Vagina (tissue), 2 donors: ENCODE measurements at regions not wholly inside any gene's neighbourhood (a gene's known extent, or its start where the extent isn't known, plus 50 kb on each side); places are given as distances from the start of the nearest gene placed in this dataset.

Experiments used
- CTCF ChIP-seq, 3 experiments: fragments of 450-650 bp in 2 of 3; fragments of 200-600 bp in 1 of 3; sonication (generic) in 1 of 3; IDR thresholded peaks; one replicate each; pipeline ENCODE4 v1.5.1; 2017 to 2019; ENCODE audit warnings: antibody characterized with exemption in 3 of 3, mild to moderate bottlenecking in 2 of 3, moderate library complexity in 2 of 3
- POLR2A ChIP-seq, 2 donors: fragments of 450-650 bp; IDR thresholded peaks; one replicate each; pipeline ENCODE4 v1.6.1; 2017; ENCODE audit warnings: antibody characterized with exemption in 2 of 2, mild to moderate bottlenecking in 2 of 2, moderate library complexity in 2 of 2
- POLR2AphosphoS5 ChIP-seq, 2 donors: sonication (generic); formaldehyde crosslinking; IDR thresholded peaks; one replicate each; pipeline ENCODE4 v1.9.0; 2017; ENCODE audit warnings: antibody characterized with exemption in 2 of 2, mild to moderate bottlenecking in 2 of 2, low read depth in 1 of 2; ENCODE audit not compliant: insufficient read depth in 1 of 2

- TF ChIP-seq POLR2AphosphoS5 (IDR thresholded peaks at IDR 0.05; ENCODE audit: insufficient read depth in 1 of 2, low read depth in 1 of 2), result no peak
- TF ChIP-seq CTCF (IDR thresholded peaks at IDR 0.05), result no peak
- TF ChIP-seq POLR2A (IDR thresholded peaks at IDR 0.05), result no peak
These were observed 119.0 kb downstream of the TNFSF18 start for GRCh38 chr1:172931761-172932160.
